HepG2 (cell line): ENCODE measurements at regions not wholly inside any gene's neighbourhood (a gene's known extent, or its start where the extent isn't known, plus 50 kb on each side); places are given as distances from the start of the nearest gene placed in this dataset.

Experiments
- ATAC-seq: fragments of 200-7000 bp; cut with Tn5 transposase; 3 replicates; pipeline ENCODE4 v1.9.1; 2020; ENCODE audit warnings: mild to moderate bottlenecking, moderate library complexity
- BruUV-seq: library from RNA; stranded (reverse); fragments of 400-500 nt; replicated peaks from 2 replicates; lab custom pipeline; 2021; lab: Mats Ljungman, UMichigan
- CTCF ChIA-PET: fragments of 300-600 bp; formaldehyde crosslinking; extraction: SDS; loops from one replicate; lab custom pipeline; 2021; ENCODE audit warnings: low total read pairs, inconsistent platforms, low intra/inter-chr PET ratio; lab: Yijun Ruan, JAX
- POLR2A ChIA-PET: fragments of 350-600 bp; sonication (Branson Sonifier 250); formaldehyde crosslinking; loops from one replicate; lab custom pipeline; 2020; ENCODE audit warnings: antibody characterized with exemption, inconsistent platforms; lab: Yijun Ruan, JAX
- DNase-seq: peaks from one replicate; pipeline ENCODE4 v3.0.0-alpha.2; 2015; ENCODE audit warnings: low spot score
- FAIRE-seq: peaks from 3 replicates; lab custom pipeline; 2011; peaks lifted over from hg19 to GRCh38; lab: Jason Lieb, UNC
- H2AFZ ChIP-seq: one replicate; pipeline ENCODE4 v1.6.1; 2011; ENCODE audit warnings: low read length, inconsistent platforms
- H3K27ac ChIP-seq: fragments of 300-600 bp; 3 replicates; pipeline ENCODE4 v1.8.0; 2011; ENCODE audit warnings: mixed run types, mild to moderate bottlenecking, mixed read lengths, low read length, inconsistent platforms; ENCODE audit not compliant: insufficient read depth; ENCODE audit errors: extremely low read length
- H3K27me3 ChIP-seq, 2 experiments: fragments of 200-600 bp in 1 of 2; 2 replicates in 1 of 2; 3 replicates in 1 of 2; pipeline versions ENCODE4 v1.6.0 to v1.8.0; 2011; ENCODE audit warnings: low read length in 2 of 2, mild to moderate bottlenecking in 2 of 2, moderate library complexity in 2 of 2, inconsistent platforms in 1 of 2; ENCODE audit not compliant: insufficient read depth in 2 of 2, control insufficient read depth in 1 of 2
- H3K36me3 ChIP-seq, 2 experiments: fragments of 200-600 bp in 1 of 2; replicated peaks in 1 of 2; 2 replicates in 1 of 2; 3 replicates in 1 of 2; pipeline versions ENCODE4 v1.5.1 to v1.8.0; 2011; ENCODE audit warnings: low read length in 2 of 2, inconsistent platforms in 1 of 2; ENCODE audit not compliant: insufficient read depth in 2 of 2, control insufficient read depth in 1 of 2
- H3K4me1 ChIP-seq: 2 replicates; pipeline ENCODE4 v1.5.1; 2012; ENCODE audit warnings: low read length, inconsistent platforms; ENCODE audit not compliant: insufficient read depth
- H3K4me2 ChIP-seq: 2 replicates; pipeline ENCODE4 v1.6.0; 2011; ENCODE audit warnings: low read depth, low read length, inconsistent platforms
- H3K4me3 ChIP-seq, 3 experiments: fragments of 200-600 bp in 1 of 3; sonication (generic), shearing (Covaris generic) in 1 of 3; replicated peaks in 1 of 3; 2 replicates each; pipeline ENCODE4 v1.5.1; 2011 to 2016; ENCODE audit warnings: low read length in 3 of 3, inconsistent platforms in 2 of 3, low read depth in 2 of 3, mild to moderate bottlenecking in 2 of 3, control low read depth in 1 of 3, mixed read lengths in 1 of 3; ENCODE audit not compliant: insufficient read depth in 1 of 3
- H3K79me2 ChIP-seq: one replicate; pipeline ENCODE4 v1.6.1; 2011; ENCODE audit warnings: low read length, inconsistent platforms; ENCODE audit not compliant: insufficient read depth
- H3K9ac ChIP-seq: 2 replicates; pipeline ENCODE4 v1.6.0; 2011; ENCODE audit warnings: mild to moderate bottlenecking, low read depth, low read length, inconsistent platforms; ENCODE audit not compliant: insufficient read depth
- H3K9me3 ChIP-seq: 2 replicates; pipeline ENCODE4 v1.5.1; 2012; ENCODE audit warnings: mild to moderate bottlenecking, low read length
- H4K20me1 ChIP-seq: 2 replicates; pipeline ENCODE4 v1.6.0; 2011; ENCODE audit warnings: inconsistent platforms, mild to moderate bottlenecking, low read length, moderate library complexity; ENCODE audit not compliant: insufficient read depth
- CREB1 ChIP-seq, 2 experiments: fragments of 450-650 bp in 1 of 2; IDR thresholded peaks; 2 replicates each; pipeline ENCODE4 v1.6.1; 2016 to 2017; ENCODE audit warnings: control low read depth in 1 of 2, mild to moderate bottlenecking in 1 of 2, missing compliant biosample characterization in 1 of 2, missing genetic modification characterization in 1 of 2
- ETV5 ChIP-seq: IDR thresholded peaks from 2 replicates; pipeline ENCODE4 v1.6.1; 2018; ENCODE audit warnings: missing biosample characterization, missing genetic modification reagents, inconsistent platforms, borderline replicate concordance
- KLF6 ChIP-seq: IDR thresholded peaks from 2 replicates; pipeline ENCODE4 v1.8.0; 2016; ENCODE audit warnings: missing biosample characterization, missing genetic modification reagents
- MEF2D ChIP-seq: sonication (generic); formaldehyde crosslinking; IDR thresholded peaks from 2 replicates; pipeline ENCODE4 v1.5.1; 2020; ENCODE audit warnings: mild to moderate bottlenecking, missing genetic modification reagents
- ZNF569 ChIP-seq: sonication (generic); formaldehyde crosslinking; IDR thresholded peaks from 2 replicates; pipeline ENCODE4 v1.5.0; 2020; ENCODE audit warnings: mild to moderate bottlenecking, missing genetic modification reagents, moderate library complexity, borderline replicate concordance
- ZNF747 ChIP-seq: sonication (generic); formaldehyde crosslinking; IDR thresholded peaks from 2 replicates; pipeline ENCODE4 v1.8.1; 2023; ENCODE audit warnings: missing genetic modification reagents, mild to moderate bottlenecking, borderline replicate concordance
- WGBS: methylation state at CpG from one replicate; pipeline ENCODE4 v1.1.6; 2017; ENCODE audit warnings: low lambda C conversion rate; 5-methylcytosine and 5-hydroxymethylcytosine counted together
- in situ Hi-C: cut with HindIII; loops from 2 replicates; pipeline ENCODE4 v1.10.0; 2017; ENCODE audit warnings: low pct_unique_long_range_greater_than_20kb; ENCODE audit not compliant: extremely low pct_ligation_motif_present
- intact Hi-C: fragments of 100-400 bp; cut with micrococcal nuclease; formaldehyde crosslinking; loops from one replicate; pipeline ENCODE4 v1.10.0; 2022; ENCODE audit not compliant: unreplicated experiment
- TF ChIP-seq, protein P1 (sequence below): sonication (generic); formaldehyde crosslinking; conservative IDR thresholded peaks from 2 replicates; pipeline ENCODE4 v1.4.0; 2020; ENCODE audit warnings: missing genetic modification reagents

DNA sequence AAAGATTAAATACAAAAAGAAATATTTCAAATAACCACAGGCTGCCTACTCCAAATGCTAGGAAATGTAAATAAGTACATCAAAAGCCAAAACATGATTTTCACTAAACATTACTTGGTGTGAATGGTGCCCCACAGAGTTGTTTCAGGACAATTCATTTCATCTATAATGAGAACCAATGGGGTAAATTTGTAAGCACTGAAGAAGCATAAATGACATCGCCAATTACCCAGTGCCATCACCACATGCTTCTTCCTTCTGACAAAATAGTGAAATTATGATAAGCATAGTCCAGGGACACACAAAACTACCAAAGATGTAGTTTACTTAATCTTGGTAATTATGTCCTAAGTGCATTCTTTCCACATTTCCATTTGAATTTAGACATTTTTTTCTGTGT, 510.4 kb upstream of the TYRP1 start:
- Histone ChIP-seq H2AFZ (no peak overlapping the region), H3K9ac (no peak overlapping the region), H3K79me2 (no peaks in the 10 kb centered on the region), H3K36me3 (no peaks in the 10 kb centered on the region), H3K4me1 (no peaks in the 10 kb centered on the region), H4K20me1 (no peaks in the 10 kb centered on the region), H3K4me2 (no peak overlapping the region), H3K4me3 (no peak overlapping the region), H3K27ac (no peak overlapping the region), H3K27me3 (no peaks in the 10 kb centered on the region), H3K9me3 (peaks cover 67% of the 10 kb centered on the region)
- in situ Hi-C loops (no loop called here), intact Hi-C loops (no loop called here)
- ChIA-PET CTCF (no interaction called here), POLR2A (no interaction called here)
- DNase-seq: no peak
- FAIRE-seq: no peak
- 25% methylated on average over 1 of the region's 1 CpG for WGBS
- TF ChIP-seq ZNF569 (CRISPR knock-in tag) (no peak), ETV5 (CRISPR knock-in tag) (no peak), KLF6 (no peak)
- TF ChIP-seq, protein P1, sequence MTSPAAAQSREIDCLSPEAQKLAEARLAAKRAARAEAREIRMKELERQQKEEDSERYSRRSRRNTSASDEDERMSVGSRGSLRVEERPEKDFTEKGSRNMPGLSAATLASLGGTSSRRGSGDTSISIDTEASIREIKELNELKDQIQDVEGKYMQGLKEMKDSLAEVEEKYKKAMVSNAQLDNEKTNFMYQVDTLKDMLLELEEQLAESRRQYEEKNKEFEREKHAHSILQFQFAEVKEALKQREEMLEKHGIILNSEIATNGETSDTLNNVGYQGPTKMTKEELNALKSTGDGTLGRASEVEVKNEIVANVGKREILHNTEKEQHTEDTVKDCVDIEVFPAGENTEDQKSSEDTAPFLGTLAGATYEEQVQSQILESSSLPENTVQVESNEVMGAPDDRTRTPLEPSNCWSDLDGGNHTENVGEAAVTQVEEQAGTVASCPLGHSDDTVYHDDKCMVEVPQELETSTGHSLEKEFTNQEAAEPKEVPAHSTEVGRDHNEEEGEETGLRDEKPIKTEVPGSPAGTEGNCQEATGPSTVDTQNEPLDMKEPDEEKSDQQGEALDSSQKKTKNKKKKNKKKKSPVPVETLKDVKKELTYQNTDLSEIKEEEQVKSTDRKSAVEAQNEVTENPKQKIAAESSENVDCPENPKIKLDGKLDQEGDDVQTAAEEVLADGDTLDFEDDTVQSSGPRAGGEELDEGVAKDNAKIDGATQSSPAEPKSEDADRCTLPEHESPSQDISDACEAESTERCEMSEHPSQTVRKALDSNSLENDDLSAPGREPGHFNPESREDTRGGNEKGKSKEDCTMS: no peak
- no TSS peak for BruUV-seq
- ATAC-seq: no peak

DNA sequence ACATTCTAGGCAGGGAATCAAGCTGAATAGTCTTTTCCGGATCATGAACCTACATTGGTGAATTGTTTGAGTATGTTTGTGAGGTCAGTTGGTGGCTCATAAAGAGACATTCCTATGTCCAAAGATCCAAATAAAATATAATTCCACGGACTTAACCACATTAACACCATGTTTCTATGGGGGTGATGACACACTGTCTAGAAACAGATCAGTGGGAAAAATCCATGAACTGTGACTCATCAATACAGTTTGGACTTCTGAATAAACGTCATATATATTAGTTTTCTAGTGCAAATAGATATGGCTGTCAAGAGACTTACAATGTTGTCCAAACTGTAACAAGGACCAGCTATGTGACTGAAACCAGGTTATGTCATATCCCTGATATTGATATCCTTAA, 509.9 kb upstream of the TYRP1 start:
- WGBS: 33% methylated on average over 3 of the region's 3 CpGs
- CTCF ChIA-PET: no interaction called here
- POLR2A ChIA-PET: no interaction called here

More for the DNA sequence above, 509.9 kb upstream of the TYRP1 start:
- no peak for FAIRE-seq
- Histone ChIP-seq H4K20me1 (no peaks in the 10 kb centered on the region), H3K4me3 (no peak overlapping the region), H3K4me2 (no peak overlapping the region), H3K27ac (no peak overlapping the region), H3K9ac (no peak overlapping the region), H3K36me3 (no peaks in the 10 kb centered on the region), H3K27me3 (no peaks in the 10 kb centered on the region)
- intact Hi-C loops: no loop called here
- ATAC-seq: no peak
- TF ChIP-seq ZNF747 (CRISPR knock-in tag) (no peak), MEF2D (CRISPR knock-in tag) (no peak), CREB1 (IDR thresholded peaks at IDR 0.05) (peak; percentile 75), CREB1 (CRISPR knock-in tag; IDR thresholded peaks at IDR 0.05) (no peak)
- TF ChIP-seq, all 625 proteins: peak for 1
- DNase-seq: no peak
- Histone ChIP-seq H2AFZ (no peak overlapping the region), H3K79me2 (no peaks in the 10 kb centered on the region), H3K4me1 (no peaks in the 10 kb centered on the region), H3K9me3 (peaks cover 70% of the 10 kb centered on the region)
- in situ Hi-C loops: no loop called here
- no TSS peak for BruUV-seq
